Natural killer cell (primary cell): ENCODE measurements at regions not wholly inside any gene's neighbourhood (a gene's known extent, or its start where the extent isn't known, plus 50 kb on each side); places are given as distances from the start of the nearest gene placed in this dataset.

Experiments used
- ATAC-seq, 3 donors: fragments of 150-1000 bp in 2 of 3; fragments of 200-7000 bp in 1 of 3; cut with Tn5 transposase; 1 replicate in 1 of 3; 2 replicates in 2 of 3; pipeline ENCODE4 v1.10.0; 2021; ENCODE audit warnings: mild to moderate bottlenecking in 2 of 3, moderate library complexity in 2 of 3
- DNase-seq, 2 donors: peaks; one replicate each; pipeline versions ENCODE4 v3.0.0 to v3.0.0-alpha.2; 2013 to 2021; ENCODE audit warnings: mixed read lengths in 1 of 2
- H3K27ac ChIP-seq: one replicate; pipeline ENCODE4 v1.5.1; 2013; ENCODE audit warnings: mild to moderate bottlenecking, low read length
- H3K27me3 ChIP-seq: one replicate; pipeline ENCODE4 v1.6.1; 2013; ENCODE audit warnings: low read length; ENCODE audit not compliant: control insufficient read depth, insufficient read depth
- H3K36me3 ChIP-seq: one replicate; pipeline ENCODE4 v1.6.1; 2013; ENCODE audit warnings: low read length; ENCODE audit not compliant: control insufficient read depth, insufficient read depth
- H3K4me1 ChIP-seq: one replicate; pipeline ENCODE4 v1.6.1; 2013; ENCODE audit warnings: low read length; ENCODE audit not compliant: control insufficient read depth, insufficient read depth
- H3K4me3 ChIP-seq: one replicate; pipeline ENCODE4 v1.5.1; 2013; ENCODE audit warnings: low read length
- H3K9me3 ChIP-seq: one replicate; pipeline ENCODE4 v1.6.1; 2013; ENCODE audit warnings: low read length; ENCODE audit not compliant: control insufficient read depth, insufficient read depth
- H3K27ac Mint-ChIP-seq, 2 donors: one replicate each; pipeline ENCODE4 v1.8.0; 2022; ENCODE audit warnings: mild to moderate bottlenecking in 2 of 2, mixed read lengths in 2 of 2, moderate library complexity in 1 of 2
- H3K27me3 Mint-ChIP-seq, 2 donors: one replicate each; pipeline ENCODE4 v1.8.0; 2022; ENCODE audit warnings: low read depth in 2 of 2, mixed read lengths in 2 of 2
- H3K36me3 Mint-ChIP-seq: one replicate; pipeline ENCODE4 v1.8.0; 2022; ENCODE audit warnings: mixed read lengths
- H3K4me1 Mint-ChIP-seq, 2 donors: one replicate each; pipeline ENCODE4 v1.8.0; 2022; ENCODE audit warnings: mixed read lengths in 2 of 2
- H3K4me3 Mint-ChIP-seq: one replicate; pipeline ENCODE4 v1.8.0; 2022; ENCODE audit warnings: mild to moderate bottlenecking, moderate library complexity, mixed read lengths
- H3K9me3 Mint-ChIP-seq, 2 donors: one replicate each; pipeline ENCODE4 v1.8.0; 2022; ENCODE audit warnings: mixed read lengths in 2 of 2
- WGBS: methylation state at CpG from one replicate; pipeline ENCODE4 v1.1.7; 2013; ENCODE audit warnings: missing lambda C conversion rate; ENCODE audit not compliant: insufficient coverage; 5-methylcytosine and 5-hydroxymethylcytosine counted together
- intact Hi-C: fragments of 100-400 bp; cut with micrococcal nuclease; formaldehyde crosslinking; loops from one replicate; pipeline ENCODE4 v1.14.2; 2022
- TF ChIP-seq, protein P1 (sequence below): fragments of 200-600 bp; IDR thresholded peaks from one replicate; pipeline ENCODE4 v1.8.0; 2022; ENCODE audit warnings: antibody characterized with exemption

DNA sequence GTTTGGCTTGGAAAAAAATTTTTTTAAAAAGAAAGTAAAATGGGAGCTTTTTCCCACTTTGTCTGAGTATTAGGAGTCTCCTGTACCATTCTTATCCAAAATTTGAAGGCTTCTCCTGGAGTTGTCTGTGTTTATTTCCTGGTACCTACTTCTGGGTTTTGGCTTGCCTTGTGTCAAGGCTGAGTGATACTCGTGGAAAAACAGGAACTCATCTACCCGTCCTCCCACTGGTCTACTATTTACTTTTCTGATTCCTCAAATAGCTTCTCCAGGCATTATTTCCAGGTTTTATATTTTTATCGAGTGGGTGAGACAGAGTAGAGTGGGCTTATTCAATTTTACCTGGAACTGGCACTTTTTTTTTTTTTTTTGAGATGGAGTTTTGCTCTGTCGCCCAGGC, 99.4 kb downstream of the RMI1 start:
- no peak overlapping the region for H3K27ac ChIP-seq
- no peaks in the 10 kb centered on the region for H3K36me3 ChIP-seq
- Mint-ChIP-seq H3K4me1 (no peaks in the 10 kb centered on the region), H3K36me3 (no peaks in the 10 kb centered on the region), H3K27me3 (peaks cover 8 to 36% of the 10 kb centered on the region in 2 donors), H3K9me3 (peaks cover 0 to 2% of the 10 kb centered on the region in 2 donors), H3K27ac (no peak overlapping the region), H3K4me3 (no peak overlapping the region)
- H3K4me1 ChIP-seq: no peaks in the 10 kb centered on the region
- TF ChIP-seq, protein P1, sequence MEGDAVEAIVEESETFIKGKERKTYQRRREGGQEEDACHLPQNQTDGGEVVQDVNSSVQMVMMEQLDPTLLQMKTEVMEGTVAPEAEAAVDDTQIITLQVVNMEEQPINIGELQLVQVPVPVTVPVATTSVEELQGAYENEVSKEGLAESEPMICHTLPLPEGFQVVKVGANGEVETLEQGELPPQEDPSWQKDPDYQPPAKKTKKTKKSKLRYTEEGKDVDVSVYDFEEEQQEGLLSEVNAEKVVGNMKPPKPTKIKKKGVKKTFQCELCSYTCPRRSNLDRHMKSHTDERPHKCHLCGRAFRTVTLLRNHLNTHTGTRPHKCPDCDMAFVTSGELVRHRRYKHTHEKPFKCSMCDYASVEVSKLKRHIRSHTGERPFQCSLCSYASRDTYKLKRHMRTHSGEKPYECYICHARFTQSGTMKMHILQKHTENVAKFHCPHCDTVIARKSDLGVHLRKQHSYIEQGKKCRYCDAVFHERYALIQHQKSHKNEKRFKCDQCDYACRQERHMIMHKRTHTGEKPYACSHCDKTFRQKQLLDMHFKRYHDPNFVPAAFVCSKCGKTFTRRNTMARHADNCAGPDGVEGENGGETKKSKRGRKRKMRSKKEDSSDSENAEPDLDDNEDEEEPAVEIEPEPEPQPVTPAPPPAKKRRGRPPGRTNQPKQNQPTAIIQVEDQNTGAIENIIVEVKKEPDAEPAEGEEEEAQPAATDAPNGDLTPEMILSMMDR: no peak
- DNase-seq (no peak), ATAC-seq (no peak)
- no peaks in the 10 kb centered on the region for H3K9me3 ChIP-seq
- H3K4me3 ChIP-seq: no peak overlapping the region
- 42% methylated on average over 2 of the region's 4 CpGs for WGBS
- H3K27me3 ChIP-seq: no peaks in the 10 kb centered on the region
- intact Hi-C loops: loop anchor here (10.0 kb wide), 1 partner anchor 45 kb away; no protein-coding TSS in a partner anchor

DNA sequence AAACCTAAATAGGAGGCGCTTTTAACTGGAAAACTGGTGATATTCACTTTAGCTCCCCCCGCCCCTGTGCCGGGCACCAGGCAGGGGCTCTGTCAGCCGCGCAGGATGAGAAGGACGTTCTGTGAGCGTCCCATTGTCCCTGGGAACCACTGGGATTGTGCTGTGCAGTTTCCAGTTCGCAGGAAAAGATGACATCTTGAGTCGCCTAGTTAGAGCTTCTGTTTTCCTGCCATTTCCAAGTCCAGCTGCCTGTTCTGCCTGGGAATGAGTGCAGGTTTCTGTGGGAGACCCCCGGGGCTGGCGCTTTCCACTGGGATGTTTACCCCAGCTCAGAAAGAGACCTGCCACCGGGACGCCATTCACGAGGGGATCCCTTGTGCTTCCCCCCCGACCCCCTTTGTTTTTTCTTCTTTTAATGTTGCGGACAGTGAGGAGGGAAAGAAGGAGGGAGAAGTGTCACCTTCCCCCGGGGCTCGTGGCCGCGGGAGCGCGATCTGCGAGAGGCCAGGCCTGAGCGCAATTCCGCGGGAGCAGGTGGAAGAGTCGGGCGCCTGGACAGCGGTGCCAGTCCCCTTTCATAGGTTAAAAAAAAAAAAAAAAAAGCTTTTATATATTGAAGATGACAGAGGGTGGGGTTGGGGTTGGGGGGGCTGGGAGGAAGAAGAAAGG, 121.5 kb downstream of the RMI1 start:
- Mint-ChIP-seq H3K4me1 (peaks cover under 1 to 4% of the 10 kb centered on the region in 2 donors), H3K27ac (no peak overlapping the region), H3K36me3 (no peaks in the 10 kb centered on the region), H3K27me3 (peaks cover 37 to 55% of the 10 kb centered on the region in 2 donors), H3K9me3 (no peaks in the 10 kb centered on the region), H3K4me3 (no peak overlapping the region)
- Histone ChIP-seq H3K36me3 (no peaks in the 10 kb centered on the region), H3K27ac (no peak overlapping the region), H3K4me3 (no peak overlapping the region), H3K27me3 (peaks cover 5% of the 10 kb centered on the region), H3K9me3 (peaks cover 4% of the 10 kb centered on the region), H3K4me1 (no peaks in the 10 kb centered on the region)
- intact Hi-C loops: no loop called here
- no peak for ATAC-seq
- 18% methylated on average over 27 of the region's 29 CpGs for WGBS
- TF ChIP-seq, protein P1: no peak
- no peak for DNase-seq

DNA sequence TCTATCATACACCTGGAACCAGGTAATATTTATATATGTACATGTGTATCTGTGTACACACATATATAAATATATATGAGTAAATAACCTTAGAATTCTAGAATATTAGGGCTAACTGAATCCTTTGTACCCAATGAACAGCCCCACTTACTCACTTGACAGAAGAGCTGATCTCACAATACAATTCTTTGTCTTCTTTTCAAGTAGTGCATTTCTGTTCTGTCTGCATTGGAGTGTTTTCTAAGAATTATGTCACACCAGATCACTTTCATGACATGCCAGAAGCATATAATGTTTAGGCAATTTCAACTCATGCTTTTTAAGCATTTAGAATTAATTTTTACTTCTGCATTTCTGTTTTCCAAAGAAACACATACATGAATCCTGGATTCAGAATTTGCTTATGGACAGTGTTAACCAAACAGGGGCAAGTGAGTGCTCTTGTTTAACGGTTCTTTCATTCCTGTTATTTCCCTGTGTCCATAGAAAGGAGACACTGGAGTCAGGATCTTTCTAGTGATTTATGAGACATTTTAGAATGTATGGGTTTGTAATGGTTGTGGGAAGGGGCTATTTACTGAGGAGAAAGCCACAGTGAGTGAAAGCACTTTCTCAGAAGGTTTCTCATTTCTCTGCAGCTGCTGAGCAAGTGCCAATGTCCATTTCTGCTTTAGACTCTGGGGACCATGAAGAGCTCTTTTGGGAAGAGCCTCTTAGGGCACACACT, 123.2 kb downstream of the RMI1 start:
- H3K4me1 ChIP-seq: peaks cover 6% of the 10 kb centered on the region
- H3K4me1 Mint-ChIP-seq: peaks cover 18% of the 10 kb centered on the region in 2 donors
- no peaks in the 10 kb centered on the region for H3K36me3 ChIP-seq
- H3K36me3 Mint-ChIP-seq: no peaks in the 10 kb centered on the region
- ATAC-seq (no peak), DNase-seq (no peak)
- no peak overlapping the region for H3K27ac ChIP-seq
- no peak overlapping the region for H3K4me3 ChIP-seq
- WGBS: 67% methylated on average over 1 of the region's 1 CpG
- intact Hi-C loops: no loop called here
- H3K9me3 Mint-ChIP-seq: no peaks in the 10 kb centered on the region
- no peak overlapping the region for H3K27ac Mint-ChIP-seq
- peaks cover 4% of the 10 kb centered on the region for H3K9me3 ChIP-seq
- peaks cover 5% of the 10 kb centered on the region for H3K27me3 ChIP-seq
- H3K4me3 Mint-ChIP-seq: no peak overlapping the region
- peaks cover 51 to 71% of the 10 kb centered on the region in 2 donors for H3K27me3 Mint-ChIP-seq
- TF ChIP-seq, protein P1: no peak
